ENCODE measurements at regions not wholly inside any gene's neighbourhood (a gene's known extent, or its start where the extent isn't known, plus 50 kb on each side); places are given as distances from the start of the nearest gene placed in this dataset.
"Not testable (repeated sequence)": the region's sequence is repeated elsewhere in the genome, so short reads cannot be mapped to it uniquely, and the experiment has no call there.

GRCh38 chr10:8360365-8360764 lies 305.9 kb downstream of the GATA3 start:
- Mint-ChIP-seq H3K27me3 (ENCODE audit: low read depth, poor library complexity) (peaks cover 50% of the 10 kb centered on the region), H3K27ac (no peak overlapping the region), H3K9me3 (no peaks in the 10 kb centered on the region), H3K36me3 (ENCODE audit: low read depth) (no peaks in the 10 kb centered on the region), H3K4me1 (no peaks in the 10 kb centered on the region), H3K4me3 (no peak overlapping the region)
- TF ChIP-seq, protein P1, sequence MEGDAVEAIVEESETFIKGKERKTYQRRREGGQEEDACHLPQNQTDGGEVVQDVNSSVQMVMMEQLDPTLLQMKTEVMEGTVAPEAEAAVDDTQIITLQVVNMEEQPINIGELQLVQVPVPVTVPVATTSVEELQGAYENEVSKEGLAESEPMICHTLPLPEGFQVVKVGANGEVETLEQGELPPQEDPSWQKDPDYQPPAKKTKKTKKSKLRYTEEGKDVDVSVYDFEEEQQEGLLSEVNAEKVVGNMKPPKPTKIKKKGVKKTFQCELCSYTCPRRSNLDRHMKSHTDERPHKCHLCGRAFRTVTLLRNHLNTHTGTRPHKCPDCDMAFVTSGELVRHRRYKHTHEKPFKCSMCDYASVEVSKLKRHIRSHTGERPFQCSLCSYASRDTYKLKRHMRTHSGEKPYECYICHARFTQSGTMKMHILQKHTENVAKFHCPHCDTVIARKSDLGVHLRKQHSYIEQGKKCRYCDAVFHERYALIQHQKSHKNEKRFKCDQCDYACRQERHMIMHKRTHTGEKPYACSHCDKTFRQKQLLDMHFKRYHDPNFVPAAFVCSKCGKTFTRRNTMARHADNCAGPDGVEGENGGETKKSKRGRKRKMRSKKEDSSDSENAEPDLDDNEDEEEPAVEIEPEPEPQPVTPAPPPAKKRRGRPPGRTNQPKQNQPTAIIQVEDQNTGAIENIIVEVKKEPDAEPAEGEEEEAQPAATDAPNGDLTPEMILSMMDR (IDR thresholded peaks at IDR 0.05), result no peak
- no peak for DNase-seq

DNA sequence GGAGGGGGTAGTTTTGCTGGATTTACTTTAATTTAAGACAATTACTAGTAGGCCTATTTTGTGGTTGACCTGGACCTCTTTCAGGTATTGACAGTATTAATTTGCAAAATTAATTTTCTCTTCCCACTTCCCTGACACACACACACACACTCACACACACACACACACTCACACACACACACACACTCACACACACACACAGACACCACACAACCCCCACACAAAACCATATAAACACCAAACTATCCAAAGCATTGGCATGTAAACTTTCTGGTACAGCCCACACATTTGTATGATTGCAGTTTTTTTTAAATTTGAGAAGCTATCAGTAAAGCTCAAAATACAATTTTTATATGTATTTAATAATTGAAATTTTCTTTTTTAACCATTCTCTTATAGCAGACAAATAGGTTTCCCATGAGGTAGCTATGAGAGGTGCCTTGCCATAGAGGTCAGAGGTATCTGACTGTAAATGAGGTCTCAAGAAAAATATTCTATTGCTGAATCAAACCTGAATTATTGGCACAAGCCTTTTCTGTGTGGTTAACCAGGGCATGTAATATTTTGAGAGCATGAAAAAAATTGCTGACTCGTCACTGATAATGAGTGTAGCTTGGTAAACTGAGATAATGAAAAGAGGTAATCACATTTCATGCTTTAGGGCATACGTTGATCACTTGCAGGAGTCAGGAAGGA lies 306.5 kb downstream of the GATA3 start:
- H3K4me1 Mint-ChIP-seq, result no peaks in the 10 kb centered on the region

DNA sequence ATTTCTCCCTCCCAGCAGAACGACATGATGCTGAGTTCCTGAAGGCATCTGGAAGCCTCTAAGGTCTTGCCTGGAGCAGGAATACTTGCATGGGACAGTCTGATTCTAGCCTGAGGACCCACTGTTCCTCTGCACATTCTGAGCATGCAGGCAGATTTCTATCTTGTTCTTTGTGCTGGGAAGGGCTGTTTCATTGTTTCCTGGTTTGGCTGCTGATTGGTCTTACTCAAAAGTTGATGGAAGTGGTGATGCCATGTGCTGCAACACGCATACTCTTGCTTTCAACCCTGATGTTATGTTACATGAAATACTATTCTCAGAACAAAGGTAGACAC lies 307.0 kb downstream of the GATA3 start:
- Mint-ChIP-seq H3K27ac (no peak overlapping the region), H3K27me3 (ENCODE audit: low read depth, poor library complexity) (peaks cover 39% of the 10 kb centered on the region), H3K36me3 (ENCODE audit: low read depth) (no peaks in the 10 kb centered on the region), H3K4me3 (no peak overlapping the region), H3K4me1 (no peaks in the 10 kb centered on the region), H3K9me3 (peaks cover under 1% of the 10 kb centered on the region)
- TF ChIP-seq, protein P1 (IDR thresholded peaks at IDR 0.05), result no peak
- no peak for DNase-seq

More for the DNA sequence above, 306.5 kb downstream of the GATA3 start:
- no peaks in the 10 kb centered on the region for H3K9me3 Mint-ChIP-seq
- H3K27ac Mint-ChIP-seq, result no peak overlapping the region
- no peak for DNase-seq
- no peak overlapping the region for H3K4me3 Mint-ChIP-seq
- peaks cover 44% of the 10 kb centered on the region for H3K27me3 Mint-ChIP-seq (ENCODE audit: low read depth, poor library complexity)
- H3K36me3 Mint-ChIP-seq (ENCODE audit: low read depth), result no peaks in the 10 kb centered on the region
- TF ChIP-seq, protein P1 (IDR thresholded peaks at IDR 0.05), result no peak

DNA sequence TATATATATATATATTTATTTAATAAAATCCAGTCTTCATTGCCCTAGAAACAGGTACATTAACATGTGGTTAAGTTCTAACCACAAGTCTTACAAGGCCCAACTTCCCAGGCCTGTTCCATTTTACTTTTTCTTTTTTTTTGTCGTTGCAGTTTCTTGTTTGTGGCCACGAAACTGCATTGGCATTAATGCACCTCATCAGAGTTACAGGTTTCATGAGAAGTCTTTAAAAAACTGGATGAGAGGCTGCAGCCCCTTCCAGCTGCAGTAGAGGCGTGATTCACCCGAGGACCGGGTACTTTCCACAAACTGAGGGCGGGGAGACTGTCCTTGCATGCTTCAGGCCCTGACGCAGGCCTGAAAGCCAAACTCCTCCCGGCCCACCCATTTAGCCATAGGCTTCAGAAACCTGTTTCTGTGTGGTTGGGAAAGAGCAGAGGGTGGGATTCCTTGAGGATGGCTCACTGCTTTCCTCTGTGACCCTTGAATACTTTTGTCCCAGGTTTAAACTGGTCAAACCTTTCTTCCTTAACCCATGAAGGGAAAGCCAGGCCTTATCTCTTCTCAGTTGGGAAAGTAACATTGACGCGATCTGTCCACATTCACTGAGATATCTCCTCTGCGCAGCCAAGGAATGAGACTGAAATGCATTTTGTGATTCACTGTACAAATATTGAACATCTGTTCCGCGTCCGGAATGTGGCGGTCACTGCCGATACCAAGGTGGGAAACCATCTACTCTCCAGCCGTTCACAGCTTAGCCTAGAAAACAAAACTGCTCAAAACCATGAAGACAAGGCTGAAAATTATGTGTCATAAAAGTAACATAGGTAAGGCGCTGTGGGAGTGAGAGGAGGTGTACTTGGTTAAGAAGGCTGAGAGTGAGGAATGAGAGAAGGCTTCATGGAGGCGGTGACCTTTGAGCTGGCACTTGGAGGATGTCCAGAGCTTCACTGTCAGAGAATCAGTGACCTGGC lies 311.7 kb downstream of the GATA3 start:
- Mint-ChIP-seq H3K4me1 (no peaks in the 10 kb centered on the region), H3K27me3 (ENCODE audit: low read depth, poor library complexity) (peaks cover 10% of the 10 kb centered on the region), H3K27ac (no peak overlapping the region), H3K4me3 (no peak overlapping the region), H3K36me3 (ENCODE audit: low read depth) (no peaks in the 10 kb centered on the region), H3K9me3 (peaks cover 10% of the 10 kb centered on the region)
- no peak for DNase-seq
- TF ChIP-seq, protein P1 (IDR thresholded peaks at IDR 0.05), result no peak

DNA sequence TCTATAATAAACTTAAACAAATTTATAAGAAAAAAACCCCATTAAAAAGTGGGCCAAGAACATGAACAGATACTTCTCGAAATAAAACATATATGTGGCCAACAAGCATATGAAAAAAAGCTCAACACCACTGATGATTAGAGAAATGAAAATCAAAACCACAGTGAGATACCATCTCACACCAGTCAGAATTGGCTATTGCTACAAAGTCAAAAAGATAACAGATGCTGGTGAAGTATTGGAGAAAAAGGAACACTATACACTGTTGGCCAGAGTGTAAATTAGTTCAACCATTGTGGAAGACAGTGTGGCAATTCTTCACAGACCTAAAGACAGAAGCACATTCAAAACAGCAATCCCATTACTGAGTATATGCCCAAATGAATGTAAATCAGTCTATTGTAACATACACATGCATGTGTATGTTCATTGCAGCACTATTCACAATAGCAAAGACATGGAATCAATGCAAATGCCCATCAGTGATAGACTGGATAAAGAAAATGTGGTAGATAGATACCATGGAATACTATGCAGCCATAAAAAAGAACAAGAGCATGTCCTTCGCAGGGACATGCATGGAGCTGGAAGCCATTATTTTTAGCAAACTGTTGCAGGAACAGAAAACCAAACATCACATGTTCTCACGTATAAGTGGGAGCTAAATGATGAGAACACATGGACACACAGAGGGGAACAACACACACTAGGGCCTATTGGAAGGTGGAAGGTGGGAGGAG lies 313.4 kb downstream of the GATA3 start:
- not testable (repeated sequence) for H3K4me3 Mint-ChIP-seq; H3K4me1 Mint-ChIP-seq; DNase-seq; H3K36me3 Mint-ChIP-seq (ENCODE audit: low read depth)
- peaks cover 10% of the 10 kb centered on the region for H3K9me3 Mint-ChIP-seq
- peaks cover 16% of the 10 kb centered on the region for H3K27me3 Mint-ChIP-seq (ENCODE audit: low read depth, poor library complexity)
- peak overlapping the region; percentile 93 for H3K27ac Mint-ChIP-seq

DNA sequence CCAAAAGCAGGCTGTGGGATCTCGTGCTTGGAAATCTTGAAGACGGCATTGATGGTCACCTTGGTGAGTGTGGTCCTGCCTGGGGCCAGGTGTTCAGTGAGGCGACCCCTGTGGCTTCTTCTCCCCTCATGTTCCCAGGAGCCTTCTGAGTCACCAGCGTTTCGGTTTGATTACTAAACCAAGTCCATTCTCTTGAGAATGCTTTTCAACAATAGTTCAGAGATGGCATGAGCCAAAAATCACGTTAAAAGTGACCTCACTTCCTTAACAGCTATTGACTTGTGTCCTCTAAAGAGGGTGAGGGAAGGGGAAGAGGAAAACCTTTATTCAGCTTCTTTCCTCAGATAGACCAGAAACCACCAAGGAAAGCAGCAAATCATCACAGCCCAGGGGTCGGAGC lies 315.2 kb downstream of the GATA3 start:
- TF ChIP-seq, protein P1 (IDR thresholded peaks at IDR 0.05), result no peak
- DNase-seq, result no peak
- Mint-ChIP-seq H3K27ac (no peak overlapping the region), H3K4me1 (no peaks in the 10 kb centered on the region), H3K4me3 (no peak overlapping the region), H3K9me3 (peaks cover 10% of the 10 kb centered on the region), H3K27me3 (ENCODE audit: low read depth, poor library complexity) (peaks cover 12% of the 10 kb centered on the region), H3K36me3 (ENCODE audit: low read depth) (no peaks in the 10 kb centered on the region)

All from nephron progenitor cell (in vitro differentiated cells).